Neuronal stem cell (in vitro differentiated cells): ENCODE measurements at regions not wholly inside any gene's neighbourhood (a gene's known extent, or its start where the extent isn't known, plus 50 kb on each side); places are given as distances from the start of the nearest gene placed in this dataset.

ENCODE experiments used
- DNase-seq: peaks from one replicate; pipeline ENCODE4 v3.0.0-alpha.2; 2013; ENCODE audit warnings: low spot score
- H2AFZ ChIP-seq: one replicate; pipeline ENCODE4 v1.6.1; 2013; ENCODE audit warnings: mild to moderate bottlenecking, low read length, inconsistent platforms
- H2AK5ac ChIP-seq: 2 replicates; pipeline ENCODE4 v1.6.1; 2013; ENCODE audit warnings: low read depth, mild to moderate bottlenecking, inconsistent platforms, low read length, moderate library complexity, mixed read lengths
- H2BK120ac ChIP-seq: 2 replicates; pipeline ENCODE4 v1.6.1; 2013; ENCODE audit warnings: low read depth, mild to moderate bottlenecking, inconsistent platforms, low read length, moderate library complexity, mixed read lengths
- H2BK12ac ChIP-seq: one replicate; pipeline ENCODE4 v1.6.1; 2013; ENCODE audit warnings: low read length, inconsistent platforms
- H2BK15ac ChIP-seq: 2 replicates; pipeline ENCODE4 v1.6.1; 2013; ENCODE audit warnings: mild to moderate bottlenecking, low read length, inconsistent platforms, mixed read lengths
- H2BK5ac ChIP-seq: one replicate; pipeline ENCODE4 v1.6.1; 2013; ENCODE audit warnings: inconsistent platforms, mild to moderate bottlenecking, low read length, moderate library complexity
- H3K14ac ChIP-seq: one replicate; pipeline ENCODE4 v1.6.1; 2013; ENCODE audit warnings: low read length, inconsistent platforms
- H3K18ac ChIP-seq: 2 replicates; pipeline ENCODE4 v1.6.1; 2013; ENCODE audit warnings: low read length, inconsistent platforms
- H3K23ac ChIP-seq: 2 replicates; pipeline ENCODE4 v1.6.1; 2013; ENCODE audit warnings: low read depth, mild to moderate bottlenecking, mixed read lengths, low read length, inconsistent platforms; ENCODE audit not compliant: poor library complexity
- H3K27ac ChIP-seq: replicated peaks from 3 replicates; pipeline ENCODE4 v1.5.1; 2013; ENCODE audit warnings: low read length, inconsistent platforms
- H3K27me3 ChIP-seq, 3 experiments: 2 replicates each; pipeline ENCODE4 v1.6.1; 2013; ENCODE audit warnings: low read length in 3 of 3, mild to moderate bottlenecking in 2 of 3, inconsistent platforms in 1 of 3, low read depth in 1 of 3, mixed read lengths in 1 of 3, moderate library complexity in 1 of 3; ENCODE audit not compliant: control insufficient read depth in 3 of 3, insufficient read depth in 3 of 3
- H3K36me3 ChIP-seq, 2 donors: replicated peaks in 1 of 2; 2 replicates each; pipeline ENCODE4 v1.6.1; 2013; ENCODE audit warnings: low read length in 2 of 2; ENCODE audit not compliant: control insufficient read depth in 2 of 2, insufficient read depth in 2 of 2
- H3K4ac ChIP-seq: 2 replicates; pipeline ENCODE4 v1.6.1; 2013; ENCODE audit warnings: inconsistent platforms, mild to moderate bottlenecking, low read length, moderate library complexity
- H3K4me1 ChIP-seq, 2 donors: 1 replicate in 1 of 2; 2 replicates in 1 of 2; pipeline ENCODE4 v1.6.1; 2013; ENCODE audit warnings: low read length in 2 of 2, low read depth in 1 of 2; ENCODE audit not compliant: control insufficient read depth in 2 of 2, insufficient read depth in 1 of 2
- H3K4me2 ChIP-seq: one replicate; pipeline ENCODE4 v1.6.1; 2013; ENCODE audit warnings: mild to moderate bottlenecking, low read length, inconsistent platforms; ENCODE audit not compliant: insufficient read depth, poor library complexity, severe bottlenecking
- H3K4me3 ChIP-seq, 2 donors: 2 replicates each; pipeline ENCODE4 v1.5.1; 2013; ENCODE audit warnings: low read length in 2 of 2, mild to moderate bottlenecking in 2 of 2, inconsistent platforms in 1 of 2, moderate library complexity in 1 of 2
- H3K79me1 ChIP-seq: one replicate; pipeline ENCODE4 v1.6.1; 2013; ENCODE audit warnings: low read depth, mild to moderate bottlenecking, inconsistent platforms, low read length, moderate library complexity
- H3K9ac ChIP-seq: one replicate; pipeline ENCODE4 v1.6.1; 2013; ENCODE audit warnings: mild to moderate bottlenecking, low read depth, low read length, inconsistent platforms; ENCODE audit not compliant: poor library complexity
- H3K9me3 ChIP-seq, 2 donors: replicated peaks in 1 of 2; 2 replicates each; pipeline versions ENCODE3 to v1.6.1; 2013; ENCODE audit warnings: low read length in 2 of 2, mild to moderate bottlenecking in 2 of 2, inconsistent platforms in 1 of 2, low read depth in 1 of 2, mixed read lengths in 1 of 2, moderate library complexity in 1 of 2; ENCODE audit not compliant: control insufficient read depth in 2 of 2, insufficient read depth in 1 of 2
- H4K8ac ChIP-seq: one replicate; pipeline ENCODE4 v1.6.1; 2013; ENCODE audit warnings: low read depth, mild to moderate bottlenecking, inconsistent platforms, low read length, moderate library complexity
- H4K91ac ChIP-seq: one replicate; pipeline ENCODE4 v1.6.1; 2013; ENCODE audit warnings: low read length, low read depth, mild to moderate bottlenecking, inconsistent platforms; ENCODE audit not compliant: poor library complexity
- WGBS, 2 donors: extraction: QIAGEN DNeasy Blood & Tissue Kit; methylation state at CpG; one replicate each; pipeline ENCODE4 v1.1.7; 2013; ENCODE audit warnings: missing lambda C conversion rate in 2 of 2, mixed read lengths in 1 of 2; ENCODE audit not compliant: insufficient read length in 2 of 2, insufficient replicate concordance in 1 of 2; ENCODE audit errors: extremely low coverage in 2 of 2; 5-methylcytosine and 5-hydroxymethylcytosine counted together

DNA sequence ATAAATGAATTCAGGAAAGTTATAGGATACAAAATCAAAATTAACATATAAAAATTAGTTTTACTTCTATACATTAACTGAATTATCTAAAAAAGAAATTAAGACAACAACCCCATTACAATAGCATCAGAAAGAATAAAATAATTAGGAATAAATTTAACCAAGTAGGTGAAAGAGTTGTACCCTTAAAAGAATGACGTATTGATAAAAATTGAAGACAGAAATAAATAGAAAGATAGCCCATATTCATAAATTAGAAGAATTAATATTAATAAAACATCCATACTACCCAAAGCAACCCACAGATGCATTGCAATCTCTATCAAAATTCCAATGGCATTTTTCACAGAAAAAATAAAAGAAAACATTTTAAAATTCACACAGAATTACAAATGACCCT is 242.8 kb downstream of the MMUT start:
- Histone ChIP-seq H3K4me1 (no peaks in the 10 kb centered on the region), H4K91ac (no peak overlapping the region), H2BK12ac (no peak overlapping the region), H2BK120ac (no peak overlapping the region), H2BK15ac (no peak overlapping the region), H3K27me3 (no peaks in the 10 kb centered on the region), H3K18ac (no peak overlapping the region), H3K36me3 (no peaks in the 10 kb centered on the region), H3K9ac (no peak overlapping the region), H2AK5ac (no peak overlapping the region), H3K14ac (no peak overlapping the region), H3K27ac (no peak overlapping the region), H3K4me2 (no peak overlapping the region), H3K4me3 (no peak overlapping the region), H2BK5ac (no peak overlapping the region), H3K23ac (no peak overlapping the region), H3K79me1 (no peaks in the 10 kb centered on the region), H3K9me3 (no peaks in the 10 kb centered on the region), H4K8ac (no peak overlapping the region), H3K4ac (no peak overlapping the region), H2AFZ (no peak overlapping the region)
- no CpG with 5 or more reads among the region's 1 CpG for WGBS, 2 donors
- no peak for DNase-seq

DNA sequence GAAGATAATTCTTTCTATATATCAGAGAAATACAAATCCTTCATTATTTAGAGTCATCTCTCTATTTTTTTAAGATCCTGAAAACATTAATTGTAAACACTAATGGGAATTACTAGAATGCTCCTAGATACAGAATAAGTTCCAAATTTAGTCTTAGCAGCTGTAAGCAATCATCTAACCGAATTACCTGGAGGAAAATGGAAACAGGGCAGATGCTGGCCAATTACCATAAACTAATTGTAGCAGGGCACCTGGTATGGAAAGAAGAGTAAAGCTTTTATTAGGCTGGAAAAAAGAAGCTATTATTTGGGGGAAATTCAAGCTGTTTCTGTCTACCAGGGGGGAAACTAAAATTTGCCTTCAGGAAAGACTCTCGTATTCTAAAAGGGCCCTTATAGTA is 257.5 kb downstream of the MMUT start:
- Histone ChIP-seq H4K91ac (no peak overlapping the region), H3K4ac (no peak overlapping the region), H3K4me3 (no peak overlapping the region), H2BK12ac (no peak overlapping the region), H3K4me1 (no peaks in the 10 kb centered on the region), H3K23ac (no peak overlapping the region), H4K8ac (no peak overlapping the region), H3K79me1 (no peaks in the 10 kb centered on the region), H3K27ac (no peak overlapping the region), H3K9me3 (peaks cover 0 to 1% of the 10 kb centered on the region in 2 donors), H3K36me3 (no peaks in the 10 kb centered on the region), H2AK5ac (no peak overlapping the region), H2BK5ac (no peak overlapping the region), H3K9ac (no peak overlapping the region), H2BK120ac (no peak overlapping the region), H3K4me2 (no peak overlapping the region), H3K18ac (no peak overlapping the region), H2AFZ (no peak overlapping the region), H3K27me3 (no peaks in the 10 kb centered on the region), H3K14ac (no peak overlapping the region), H2BK15ac (no peak overlapping the region)
- no CpG with 5 or more reads among the region's 2 CpGs for WGBS, 2 donors
- no peak for DNase-seq

DNA sequence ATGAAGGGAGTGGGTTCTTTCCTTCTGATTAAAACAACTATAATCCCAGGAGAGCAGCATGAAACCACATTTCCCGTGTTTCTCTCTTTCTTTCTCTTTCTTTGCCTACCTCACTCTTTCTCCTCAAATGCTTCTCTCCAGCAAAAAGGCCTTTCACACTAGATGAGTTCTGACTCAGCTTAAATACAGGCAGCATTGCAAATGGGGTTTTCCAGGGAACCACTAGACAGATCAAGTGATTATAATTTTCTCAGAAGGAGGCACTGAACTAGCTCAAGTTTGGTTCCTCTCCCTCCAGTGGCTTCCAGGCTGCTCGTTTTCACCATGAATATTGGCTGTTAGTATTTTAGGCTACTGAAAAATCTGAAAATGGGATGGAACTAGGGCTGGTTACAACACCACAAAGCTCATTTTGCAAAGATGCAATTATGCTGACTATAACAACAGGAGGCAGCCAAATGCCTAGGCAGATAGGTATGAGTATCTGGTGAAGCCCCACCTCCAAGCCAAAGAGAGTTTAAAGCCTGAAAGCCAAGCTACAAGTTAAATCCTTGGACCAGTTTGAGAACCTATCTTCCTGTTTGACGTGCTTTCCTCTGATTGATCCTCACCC is 260.0 kb downstream of the MMUT start:
- no CpG with 5 or more reads among the region's 3 CpGs for WGBS, 2 donors
- no peak overlapping the region for H4K8ac ChIP-seq
- H3K23ac ChIP-seq, result no peak overlapping the region
- no peak overlapping the region for H3K4me2 ChIP-seq
- no peak overlapping the region for H3K14ac ChIP-seq
- no peak overlapping the region for H2AFZ ChIP-seq
- H2BK12ac ChIP-seq, result no peak overlapping the region
- no peaks in the 10 kb centered on the region for H3K4me1 ChIP-seq
- H3K4me3 ChIP-seq, result no peak overlapping the region
- H3K9ac ChIP-seq, result no peak overlapping the region
- H2BK120ac ChIP-seq, result no peak overlapping the region
- H2BK5ac ChIP-seq, result no peak overlapping the region
- H3K36me3 ChIP-seq, result no peaks in the 10 kb centered on the region
- H3K18ac ChIP-seq, result no peak overlapping the region
- no peak overlapping the region for H3K4ac ChIP-seq
- H3K27me3 ChIP-seq, result no peaks in the 10 kb centered on the region
- H3K27ac ChIP-seq, result no peak overlapping the region
- H4K91ac ChIP-seq, result no peak overlapping the region
- H3K9me3 ChIP-seq, result peaks cover 0 to 1% of the 10 kb centered on the region in 2 donors
- no peak overlapping the region for H2AK5ac ChIP-seq
- no peak for DNase-seq
- no peaks in the 10 kb centered on the region for H3K79me1 ChIP-seq
- H2BK15ac ChIP-seq, result no peak overlapping the region

DNA sequence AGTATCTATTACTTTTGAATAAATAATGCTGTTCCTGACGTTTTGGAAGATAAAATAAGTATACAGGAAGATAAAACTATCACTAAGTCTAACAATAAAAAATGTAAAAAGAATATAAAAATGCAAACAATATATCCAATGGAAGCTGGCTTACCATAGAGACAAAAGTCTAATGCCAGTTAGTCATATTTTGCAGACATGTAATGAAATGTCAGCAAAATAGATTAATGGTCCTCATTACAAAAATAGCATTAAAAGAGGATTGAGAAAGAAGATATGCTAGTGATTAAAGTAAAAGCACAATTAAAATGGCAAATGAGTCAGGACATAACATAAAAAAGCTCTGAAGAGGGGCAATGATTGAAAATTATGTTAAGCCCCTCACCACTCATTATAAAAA is 265.0 kb downstream of the MMUT start:
- Histone ChIP-seq H3K4me1 (no peaks in the 10 kb centered on the region), H2BK120ac (no peak overlapping the region), H3K79me1 (no peaks in the 10 kb centered on the region), H4K91ac (no peak overlapping the region), H2AFZ (no peak overlapping the region), H3K9ac (no peak overlapping the region), H3K4ac (no peak overlapping the region), H3K14ac (no peak overlapping the region), H2AK5ac (no peak overlapping the region), H2BK12ac (no peak overlapping the region), H3K27ac (no peak overlapping the region), H2BK15ac (no peak overlapping the region), H4K8ac (no peak overlapping the region), H3K23ac (no peak overlapping the region), H3K4me2 (no peak overlapping the region), H3K4me3 (no peak overlapping the region), H2BK5ac (no peak overlapping the region), H3K27me3 (no peaks in the 10 kb centered on the region), H3K9me3 (no peaks in the 10 kb centered on the region), H3K18ac (no peak overlapping the region), H3K36me3 (no peaks in the 10 kb centered on the region)
- DNase-seq, result no peak
- no CpG with 5 or more reads among the region's 1 CpG for WGBS, 2 donors
